ENCODE measurements at regions not wholly inside any gene's neighbourhood (a gene's known extent, or its start where the extent isn't known, plus 50 kb on each side); places are given as distances from the start of the nearest gene placed in this dataset.

- DNase-seq, result no peak
Measured at GRCh38 chr2:57758686-57759085, 287.9 kb upstream of the VRK2 start.

GRCh38 chr2:57759131-57759530 lies 287.5 kb upstream of the VRK2 start:
- no peak for DNase-seq

DNA sequence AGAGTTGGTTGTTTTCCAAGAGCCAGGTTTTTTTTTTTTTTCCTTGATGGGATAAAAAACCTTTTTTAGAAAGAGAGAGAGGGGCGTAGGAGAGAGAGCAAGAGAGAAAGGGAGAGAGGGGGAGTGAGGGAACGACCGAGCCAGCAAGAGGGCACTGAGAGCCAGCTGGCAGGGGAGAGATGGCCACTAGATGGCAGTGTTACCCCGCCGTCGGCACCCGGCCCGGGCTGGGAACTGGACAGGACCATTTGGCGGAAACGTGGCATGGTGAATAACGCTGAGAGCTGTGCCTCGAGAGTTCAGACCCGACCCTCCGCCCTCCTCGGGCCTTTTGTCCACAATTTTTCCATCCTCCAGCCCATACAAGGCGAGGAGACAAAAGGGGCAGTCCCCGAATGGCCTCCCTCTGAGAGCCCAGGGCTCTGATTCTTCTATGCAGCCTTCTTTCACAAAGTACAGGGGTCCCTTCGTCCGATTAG lies 286.7 kb upstream of the VRK2 start:
- DNase-seq, result peak; percentile 69

- DNase-seq, result no peak
Measured at GRCh38 chr2:57760381-57760801, 286.2 kb upstream of the VRK2 start.

- DNase-seq, result no peak
Measured at GRCh38 chr2:57776916-57777315, 269.7 kb upstream of the VRK2 start.

- DNase-seq, result no peak
Measured at GRCh38 chr2:57782587-57782986, 264.0 kb upstream of the VRK2 start.

DNA sequence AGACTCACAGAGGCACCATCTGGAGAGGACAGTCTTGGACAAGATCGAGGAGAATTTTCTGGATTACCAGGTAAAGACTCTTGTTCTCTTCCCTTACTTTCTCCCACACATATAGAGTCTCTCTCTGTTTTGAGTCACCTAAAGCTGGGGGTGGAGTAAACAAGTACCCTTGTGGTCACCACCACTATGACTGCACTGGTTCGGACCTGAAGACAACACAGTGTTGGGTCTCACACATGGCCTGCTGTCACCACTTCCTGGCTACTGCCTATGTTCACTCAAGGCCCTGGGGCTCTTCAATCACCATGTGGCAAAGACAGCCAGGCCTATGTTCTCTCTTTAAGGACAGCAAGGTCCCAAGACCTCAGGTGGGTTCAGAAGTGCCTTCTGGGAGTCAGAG lies 253.3 kb upstream of the VRK2 start:
- DNase-seq, result no peak

DNA sequence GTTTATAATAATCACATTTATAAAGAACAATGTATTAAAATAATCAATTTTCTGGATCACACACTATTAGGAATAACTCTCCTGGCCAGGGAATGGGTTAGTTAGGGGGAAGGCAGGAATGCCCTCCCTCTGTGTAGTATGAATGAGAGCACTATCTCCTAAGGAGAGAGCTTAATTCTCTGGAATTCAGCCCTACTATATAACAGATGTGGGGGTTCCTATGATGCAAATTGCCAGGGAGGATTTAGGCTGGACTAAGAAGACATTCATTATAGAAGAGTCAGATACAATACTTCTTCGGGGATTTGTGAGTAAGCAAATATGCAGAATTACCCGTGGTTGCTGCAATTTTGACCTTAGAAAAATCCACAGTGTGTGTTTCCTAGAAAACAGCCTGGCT lies 250.1 kb upstream of the VRK2 start:
- no peak for DNase-seq

DNA sequence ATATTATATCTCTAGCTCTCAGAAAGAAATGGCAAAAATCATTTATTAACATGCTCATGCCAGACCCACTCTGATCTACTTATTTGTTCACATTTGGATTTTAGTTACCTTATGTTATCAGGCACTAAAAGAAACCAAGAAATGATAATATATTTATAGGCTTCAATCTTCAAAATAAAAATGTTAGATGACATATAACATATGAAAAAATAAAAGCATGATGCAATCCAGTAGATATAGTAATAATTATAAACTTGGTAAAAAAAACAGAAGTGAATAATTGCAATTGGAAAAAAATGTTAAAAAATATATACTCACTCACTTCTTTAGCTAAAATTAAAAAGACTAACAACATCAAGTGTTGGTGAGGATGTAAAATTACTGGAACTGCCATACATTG lies 248.3 kb upstream of the VRK2 start:
- DNase-seq, result no peak

DNA sequence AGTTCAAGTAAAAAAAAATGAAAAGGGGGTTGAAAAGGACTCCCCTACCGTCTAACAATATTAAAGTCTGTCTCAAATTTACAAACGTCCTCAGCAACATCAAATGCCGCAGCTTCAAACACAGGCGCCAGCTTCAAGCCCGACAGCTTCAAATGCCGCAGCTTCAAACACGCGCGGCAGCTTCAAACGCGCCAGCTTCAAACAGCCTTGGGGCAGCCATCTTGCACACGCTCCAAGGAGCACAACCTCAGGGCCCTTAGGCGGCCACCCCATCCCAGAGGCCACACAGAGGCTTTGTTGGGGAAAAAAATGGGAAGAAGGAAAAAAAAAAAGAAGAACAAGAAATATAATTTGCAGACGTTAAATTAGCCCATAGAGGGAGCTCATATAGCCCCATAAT lies 244.4 kb upstream of the VRK2 start:
- DNase-seq, result no peak

- no peak for DNase-seq
Measured at GRCh38 chr2:57804971-57805370, 241.6 kb upstream of the VRK2 start.

GRCh38 chr2:57806449-57806968 lies 240.1 kb upstream of the VRK2 start:
- DNase-seq, result no peak

DNA sequence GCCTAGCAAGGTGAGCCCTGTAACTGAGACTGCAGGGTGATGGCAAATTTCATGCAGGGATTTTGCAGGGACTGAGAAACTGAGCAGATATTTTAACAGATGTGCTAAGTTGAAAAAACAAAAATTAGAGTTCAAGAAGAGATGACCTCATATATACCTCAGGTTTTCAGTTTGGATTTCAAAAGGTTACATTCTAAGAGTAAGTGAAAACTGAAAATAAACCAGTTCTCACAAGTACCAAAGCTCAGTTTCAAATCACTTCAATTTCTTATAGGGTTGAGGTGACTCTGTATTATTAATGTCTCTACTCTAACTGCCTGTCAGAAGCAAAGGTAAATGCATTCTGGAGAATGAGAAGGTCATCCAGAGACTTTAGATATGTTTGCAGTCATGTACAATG lies 237.4 kb upstream of the VRK2 start:
- no peak for DNase-seq

DNA sequence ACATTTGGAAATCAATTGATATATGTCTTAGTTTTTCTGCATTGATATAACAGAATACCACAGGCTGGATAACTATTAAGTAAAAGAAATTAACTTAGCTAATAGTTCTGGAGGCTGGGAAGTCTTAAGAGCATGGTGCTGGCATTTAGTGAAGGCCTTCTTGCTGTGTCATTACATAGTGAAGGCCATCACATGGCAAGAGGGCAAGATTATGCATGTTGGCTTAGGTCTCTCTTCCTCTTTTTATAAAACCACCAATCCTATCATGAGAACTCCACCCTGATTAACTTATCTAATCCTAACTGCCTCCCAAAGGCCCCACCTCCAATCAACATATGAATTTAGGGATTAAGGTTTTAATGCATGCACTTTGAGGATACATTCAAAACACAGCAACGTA lies 225.5 kb upstream of the VRK2 start:
- DNase-seq, result no peak

DNA sequence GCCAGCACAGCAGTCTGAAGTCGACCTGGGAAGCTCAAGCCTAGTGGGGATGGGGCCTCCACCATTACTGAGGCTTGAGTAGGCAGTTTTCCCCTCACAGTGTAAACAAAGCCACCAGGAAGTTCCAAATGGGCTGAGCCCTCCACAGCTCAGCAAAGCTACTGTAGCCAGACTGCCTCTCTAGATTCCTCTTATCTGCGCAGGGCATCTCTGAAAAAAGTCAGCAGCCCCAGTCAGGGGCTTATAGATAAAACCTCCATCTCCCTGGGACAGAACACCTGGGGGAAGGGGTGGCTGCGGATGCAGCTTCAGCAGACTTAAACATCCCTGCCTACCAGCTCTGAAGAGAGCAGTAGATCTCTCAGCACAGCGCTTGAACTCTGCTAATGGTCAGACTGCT lies 218.4 kb upstream of the VRK2 start:
- DNase-seq, result no peak

GRCh38 chr2:57834666-57835065 lies 211.9 kb upstream of the VRK2 start:
- no peak for DNase-seq

- no peak for DNase-seq
Measured at GRCh38 chr2:57842531-57842930, 204.1 kb upstream of the VRK2 start.

GRCh38 chr2:57843158-57843557 lies 203.4 kb upstream of the VRK2 start:
- DNase-seq, result no peak

- no peak for DNase-seq
Measured at GRCh38 chr2:57848723-57849122, 197.9 kb upstream of the VRK2 start.

- no peak for DNase-seq
Measured at GRCh38 chr2:57849843-57850242, 196.8 kb upstream of the VRK2 start.

DNA sequence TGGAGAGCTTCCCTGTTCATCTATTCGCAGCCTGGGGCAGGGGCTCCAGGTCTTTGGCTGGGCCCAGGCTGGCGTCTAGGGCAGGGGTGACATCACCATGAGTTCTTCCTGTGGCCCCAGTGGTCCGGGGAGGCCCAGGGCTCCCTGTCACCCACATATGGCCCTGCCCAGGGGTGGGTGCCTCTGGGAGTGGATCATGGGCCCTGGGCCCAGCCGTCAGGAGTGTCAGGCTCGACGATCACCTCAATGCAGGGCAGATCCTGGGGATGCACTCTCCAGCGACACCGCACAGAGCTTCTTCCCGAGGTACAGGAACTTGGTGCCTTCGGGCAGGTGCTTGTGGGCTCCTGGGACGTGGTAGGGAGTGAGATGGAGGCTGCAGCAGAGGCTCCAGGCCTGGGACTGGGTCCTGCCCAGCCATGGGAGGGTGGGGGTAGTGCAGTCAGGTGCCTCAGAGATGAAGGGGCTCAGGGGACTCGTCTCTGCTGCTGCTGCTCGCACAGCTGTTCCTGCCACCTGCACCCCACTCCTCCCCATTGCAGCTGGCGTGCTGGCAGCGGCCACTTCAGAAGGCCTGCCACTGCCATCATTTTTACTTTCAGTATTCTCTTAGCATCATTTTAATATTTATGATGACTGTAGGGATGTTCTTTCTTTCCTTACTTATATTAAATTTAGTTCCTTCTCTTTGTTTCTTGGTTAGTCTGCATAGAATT lies 196.0 kb upstream of the VRK2 start:
- DNase-seq, result no peak

GRCh38 chr2:57855212-57855611 lies 191.4 kb upstream of the VRK2 start:
- DNase-seq, result no peak

- DNase-seq, result no peak
Measured at GRCh38 chr2:57859755-57860154, 186.9 kb upstream of the VRK2 start.

GRCh38 chr2:57862153-57862552 lies 184.5 kb upstream of the VRK2 start:
- no peak for DNase-seq

DNA sequence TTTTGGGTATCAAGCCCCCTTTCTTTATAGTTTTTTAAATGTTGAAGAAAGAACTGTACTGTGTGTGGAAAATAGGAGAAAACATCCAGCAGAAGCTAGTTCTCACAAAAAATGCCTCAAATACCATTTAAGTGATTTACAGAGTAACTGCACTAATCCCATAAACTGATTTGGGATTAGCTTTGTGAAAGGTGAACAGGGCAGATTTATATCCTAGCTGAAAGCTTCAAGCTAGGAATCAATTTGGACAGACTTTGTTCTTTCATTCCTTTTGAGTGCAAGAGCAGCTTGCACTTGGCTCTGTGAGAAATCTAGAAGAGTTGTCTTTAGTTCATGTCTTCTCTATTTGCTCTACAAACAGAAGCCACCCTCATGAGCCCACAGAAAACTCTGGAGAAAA lies 183.9 kb upstream of the VRK2 start:
- DNase-seq, result no peak

All from NCI-H1436 (cell line).